Activated T-cell treated with anti-CD3 and anti-CD28 coated beads, Interleukin-2, amount 50 U/mL, for 72 hours (primary cell): ENCODE measurements at regions not wholly inside any gene's neighbourhood (a gene's known extent, or its start where the extent isn't known, plus 50 kb on each side); places are given as distances from the start of the nearest gene placed in this dataset.

ENCODE experiments used
- ATAC-seq, 2 donors: fragments of 150-1000 bp; cut with Tn5 transposase; replicated peaks in 1 of 2; 2 replicates each; pipeline ENCODE4 v1.10.0; 2021; ENCODE audit warnings: moderate library complexity in 2 of 2, mild to moderate bottlenecking in 1 of 2
- DNase-seq, 2 donors: peaks; one replicate each; pipeline ENCODE4 v3.0.0; 2021 to 2022; ENCODE audit warnings: mixed read lengths in 1 of 2
- H3K27ac Mint-ChIP-seq: one replicate; pipeline ENCODE4 v1.8.0; 2022; ENCODE audit warnings: mild to moderate bottlenecking, moderate library complexity, mixed read lengths
- H3K27me3 Mint-ChIP-seq: one replicate; pipeline ENCODE4 v1.8.0; 2022; ENCODE audit warnings: low read depth, mixed read lengths
- H3K36me3 Mint-ChIP-seq, 2 donors: one replicate each; pipeline ENCODE4 v1.8.0; 2022; ENCODE audit warnings: mixed read lengths in 2 of 2, mild to moderate bottlenecking in 1 of 2; ENCODE audit not compliant: insufficient read depth in 2 of 2
- H3K4me1 Mint-ChIP-seq: one replicate; pipeline ENCODE4 v1.8.0; 2022; ENCODE audit warnings: low read depth, mixed read lengths
- H3K4me3 Mint-ChIP-seq, 2 donors: one replicate each; pipeline ENCODE4 v1.8.0; 2022; ENCODE audit warnings: mild to moderate bottlenecking in 2 of 2, mixed read lengths in 2 of 2, moderate library complexity in 2 of 2
- H3K9me3 Mint-ChIP-seq, 2 donors: one replicate each; pipeline ENCODE4 v1.8.0; 2022; ENCODE audit warnings: mixed read lengths in 2 of 2

DNA sequence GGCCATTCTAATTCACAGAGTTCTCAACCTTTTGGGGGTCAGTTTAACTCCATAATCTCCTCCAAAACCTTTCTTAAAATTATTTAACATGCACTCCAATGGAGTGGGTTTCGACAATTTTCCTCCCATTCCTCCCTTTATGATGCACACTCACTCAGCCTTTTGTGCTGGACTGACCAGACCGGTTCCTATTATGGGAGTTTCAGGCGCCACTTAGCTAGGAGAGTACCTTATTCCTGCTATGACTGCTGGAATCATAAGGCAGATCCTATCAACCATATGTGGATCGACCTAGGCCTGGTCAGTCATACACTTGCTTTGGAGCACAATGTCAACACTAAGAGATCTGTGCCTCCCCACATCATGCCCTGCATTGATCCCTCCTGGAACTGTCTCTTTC lies 63.9 kb upstream of the MOCS1 start:
- peaks cover 9 to 11% of the 10 kb centered on the region in 2 donors for H3K36me3 Mint-ChIP-seq
- H3K27me3 Mint-ChIP-seq = peaks cover 32% of the 10 kb centered on the region
- DNase-seq = no peak
- no peaks in the 10 kb centered on the region for H3K4me1 Mint-ChIP-seq
- no peak for ATAC-seq
- no peak overlapping the region for H3K4me3 Mint-ChIP-seq
- H3K9me3 Mint-ChIP-seq = peaks cover 23 to 25% of the 10 kb centered on the region in 2 donors
- no peak overlapping the region for H3K27ac Mint-ChIP-seq

DNA sequence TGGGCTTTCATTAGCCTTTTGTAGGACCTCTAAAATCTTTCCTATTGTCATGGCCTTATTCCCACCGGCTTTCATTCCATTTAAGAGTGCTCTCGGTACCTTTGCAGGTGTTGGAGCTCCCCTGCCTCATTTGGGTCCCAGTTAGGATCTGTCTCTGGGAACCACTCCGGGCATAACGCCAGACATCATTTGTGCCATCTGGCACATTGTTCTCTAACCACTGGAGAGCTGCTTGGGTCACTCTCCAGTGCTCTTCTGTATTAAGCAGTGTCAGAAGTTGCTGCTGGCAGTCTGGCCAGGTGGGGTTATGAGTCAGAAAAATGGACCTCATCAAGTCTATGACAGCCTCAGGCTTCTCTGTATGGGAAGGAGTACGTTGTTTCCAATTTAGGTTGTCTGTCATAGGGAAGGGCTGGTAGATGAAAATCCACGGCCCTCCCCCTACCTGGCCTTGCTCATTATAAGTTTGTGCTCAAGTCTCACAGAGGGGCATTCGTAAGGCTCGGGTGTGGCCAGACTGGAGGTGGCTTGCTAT lies 62.9 kb upstream of the MOCS1 start:
- DNase-seq (no peak), ATAC-seq (no peak)
- peaks cover 32% of the 10 kb centered on the region for H3K27me3 Mint-ChIP-seq
- peaks cover 26 to 29% of the 10 kb centered on the region in 2 donors for H3K9me3 Mint-ChIP-seq
- H3K36me3 Mint-ChIP-seq = peaks cover 14% of the 10 kb centered on the region in 2 donors
- no peak overlapping the region for H3K27ac Mint-ChIP-seq
- no peaks in the 10 kb centered on the region for H3K4me1 Mint-ChIP-seq
- H3K4me3 Mint-ChIP-seq = no peak overlapping the region

DNA sequence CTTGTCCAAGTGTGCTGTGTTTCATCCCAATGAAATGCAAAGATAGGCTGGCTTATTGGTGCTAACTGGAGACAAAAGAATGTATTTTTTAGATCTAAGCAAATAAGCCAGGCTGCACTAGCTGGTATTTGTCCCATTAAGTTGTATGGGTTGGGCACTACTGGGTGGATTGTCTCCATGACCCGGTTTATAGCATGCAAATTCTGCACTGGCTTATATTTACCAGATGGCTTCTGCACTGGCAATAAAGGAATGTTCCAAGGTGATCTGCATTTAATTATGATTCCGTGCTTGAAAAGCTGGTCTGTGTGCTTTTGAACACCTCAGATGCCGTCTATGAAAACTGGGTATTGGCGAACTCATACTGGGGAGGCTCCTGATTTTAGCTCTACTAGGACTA lies 61.4 kb upstream of the MOCS1 start:
- Mint-ChIP-seq H3K27me3 (peaks cover 32% of the 10 kb centered on the region), H3K4me1 (no peaks in the 10 kb centered on the region), H3K36me3 (peaks cover 14% of the 10 kb centered on the region in 2 donors), H3K27ac (no peak overlapping the region), H3K4me3 (no peak overlapping the region), H3K9me3 (peaks cover 26 to 29% of the 10 kb centered on the region in 2 donors)
- DNase-seq = no peak
- no peak for ATAC-seq

DNA sequence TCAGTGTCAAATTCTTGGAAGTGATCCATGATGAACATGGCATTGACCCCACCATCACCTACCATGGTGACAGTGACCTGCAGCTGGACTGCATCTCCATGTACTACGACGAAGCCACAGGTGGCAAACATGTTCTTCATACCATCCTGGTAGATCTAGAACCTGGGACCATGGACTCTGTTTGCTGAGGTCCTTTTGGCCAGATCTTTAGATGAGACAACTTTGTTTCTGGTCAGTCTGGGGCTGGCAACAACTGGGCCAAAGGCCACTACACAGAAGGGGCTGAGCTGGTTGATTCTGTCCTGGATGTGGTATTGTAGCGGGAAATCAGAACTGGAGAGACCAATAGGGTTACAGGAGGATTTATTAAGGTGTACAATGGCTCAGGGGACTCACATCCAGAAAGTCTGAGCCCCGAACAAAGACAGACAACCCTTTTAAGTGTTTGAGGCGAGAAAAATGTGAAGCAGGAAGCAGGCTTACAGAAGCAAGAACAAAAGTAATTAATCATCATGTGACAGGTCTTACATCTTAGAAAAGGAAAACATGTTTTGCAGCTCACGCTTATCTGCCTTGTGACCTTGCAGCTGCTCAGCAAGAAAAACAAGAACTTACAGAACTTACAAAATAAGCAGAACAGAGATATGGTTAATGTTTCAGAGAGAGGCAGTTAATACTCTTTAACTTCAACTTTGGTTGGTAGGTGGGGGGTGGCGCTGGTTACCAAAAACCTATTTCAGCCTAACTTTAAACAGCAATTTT lies 58.8 kb upstream of the MOCS1 start:
- no peak for DNase-seq
- H3K4me1 Mint-ChIP-seq = no peaks in the 10 kb centered on the region
- peaks cover 8% of the 10 kb centered on the region for H3K27me3 Mint-ChIP-seq
- peaks cover 3 to 7% of the 10 kb centered on the region in 2 donors for H3K36me3 Mint-ChIP-seq
- ATAC-seq = no peak
- no peak overlapping the region for H3K27ac Mint-ChIP-seq
- H3K9me3 Mint-ChIP-seq = peaks cover 12 to 14% of the 10 kb centered on the region in 2 donors
- H3K4me3 Mint-ChIP-seq = no peak overlapping the region
